ENCODE measurements at regions not wholly inside any gene's neighbourhood (a gene's known extent, or its start where the extent isn't known, plus 50 kb on each side); places are given as distances from the start of the nearest gene placed in this dataset.

DNA sequence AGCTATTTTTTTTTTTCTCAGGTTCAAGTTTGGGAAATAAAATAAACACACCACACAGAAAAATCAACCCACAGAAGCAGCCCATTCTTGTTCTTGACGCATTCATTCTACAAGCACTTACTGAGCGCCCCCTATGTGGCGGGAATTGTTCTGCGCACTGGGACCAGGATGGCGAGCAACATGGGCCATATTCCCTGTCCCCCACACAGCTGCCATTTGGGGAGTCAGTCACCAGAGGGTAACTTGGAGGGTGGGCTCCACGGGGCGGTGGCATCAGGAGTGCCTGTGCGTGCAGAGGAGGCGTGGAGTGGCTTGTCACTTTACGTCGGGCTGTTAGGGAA, 185.0 kb upstream of the PDE10A start:
- Histone ChIP-seq H3K36me3 (ENCODE audit: insufficient read depth, low read length) (no peaks in the 10 kb centered on the region), H3K9ac (ENCODE audit: low read length) (no peak overlapping the region), H3K9me3 (ENCODE audit: low read length) (no peaks in the 10 kb centered on the region), H3K4me3 (ENCODE audit: low read depth in 1 of 2, low read length in 2 of 2) (no peak overlapping the region), H3K4me1 (ENCODE audit: insufficient read depth, low read length) (peaks cover 16% of the 10 kb centered on the region), H3K27me3 (ENCODE audit: control insufficient read depth in 1 of 2, insufficient read depth in 2 of 2, low read length in 2 of 2) (no peaks in the 10 kb centered on the region), H3K27ac (ENCODE audit: low read depth, low read length) (no peak overlapping the region)

GRCh38 chr6:165847407-165848085, 184.5 kb upstream of the PDE10A start:
- Histone ChIP-seq H3K36me3 (ENCODE audit: insufficient read depth, low read length) (no peaks in the 10 kb centered on the region), H3K27ac (ENCODE audit: low read depth, low read length) (no peak overlapping the region), H3K4me1 (ENCODE audit: insufficient read depth, low read length) (peaks cover 16% of the 10 kb centered on the region), H3K9me3 (ENCODE audit: low read length) (no peaks in the 10 kb centered on the region), H3K27me3 (ENCODE audit: control insufficient read depth in 1 of 2, insufficient read depth in 2 of 2, low read length in 2 of 2) (no peaks in the 10 kb centered on the region), H3K9ac (ENCODE audit: low read length) (no peak overlapping the region), H3K4me3 (ENCODE audit: low read depth in 1 of 2, low read length in 2 of 2) (no peak overlapping the region)

DNA sequence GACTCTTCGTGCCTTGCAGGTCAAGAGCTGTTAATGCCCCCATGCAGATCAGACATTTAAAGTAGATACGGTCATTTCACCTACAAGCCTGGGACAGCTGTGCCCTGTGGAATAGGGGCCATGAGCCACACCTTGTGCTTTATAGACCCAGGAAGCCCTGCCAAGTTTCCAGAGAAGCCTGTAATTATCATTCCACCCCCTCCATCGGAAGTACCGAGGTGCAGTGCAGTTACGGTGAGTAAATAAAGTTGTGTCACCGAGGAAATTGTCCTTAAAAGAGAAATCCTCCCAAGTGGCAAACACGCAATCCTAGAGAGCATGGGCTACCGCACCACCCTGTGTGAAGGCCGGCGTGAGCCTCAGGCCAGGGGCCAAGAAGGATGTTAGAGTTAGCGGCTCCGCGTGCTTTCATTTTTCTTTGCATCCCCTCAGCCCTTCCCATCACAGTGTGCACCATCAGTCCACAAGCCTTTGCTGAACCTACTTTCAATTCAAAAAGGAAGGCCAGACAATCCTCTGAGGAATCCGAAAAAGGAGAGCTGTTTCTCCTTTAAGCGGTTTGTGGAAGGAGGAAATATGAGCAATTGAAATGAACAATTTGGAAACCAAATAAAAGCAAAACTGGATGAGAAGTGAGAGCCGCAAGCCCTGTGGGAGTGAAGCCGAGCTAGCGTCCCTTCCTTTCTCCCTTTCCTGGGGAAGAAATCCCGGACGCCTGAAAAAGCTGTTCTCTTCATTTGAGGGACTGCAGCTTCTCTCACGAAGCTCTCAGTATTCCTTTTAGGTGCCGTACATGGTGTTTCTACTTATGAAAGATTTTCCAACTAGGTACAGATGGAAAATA, 183.3 kb upstream of the PDE10A start:
- H3K9me3 ChIP-seq (ENCODE audit: low read length): no peaks in the 10 kb centered on the region
- peak overlapping the region; percentile 41 for H3K9ac ChIP-seq (ENCODE audit: low read length)
- H3K27ac ChIP-seq (ENCODE audit: low read depth, low read length): no peak overlapping the region
- H3K27me3 ChIP-seq (ENCODE audit: control insufficient read depth in 1 of 2, insufficient read depth in 2 of 2, low read length in 2 of 2): no peaks in the 10 kb centered on the region
- H3K4me3 ChIP-seq (ENCODE audit: low read depth in 1 of 2, low read length in 2 of 2): peak overlapping the region in 1 of 2 donors; percentile 57
- no peaks in the 10 kb centered on the region for H3K36me3 ChIP-seq (ENCODE audit: insufficient read depth, low read length)
- H3K4me1 ChIP-seq (ENCODE audit: insufficient read depth, low read length): peaks cover 16% of the 10 kb centered on the region

- no peaks in the 10 kb centered on the region for H3K9me3 ChIP-seq (ENCODE audit: low read length)
- H3K36me3 ChIP-seq (ENCODE audit: insufficient read depth, low read length): no peaks in the 10 kb centered on the region
- H3K27me3 ChIP-seq (ENCODE audit: control insufficient read depth in 1 of 2, insufficient read depth in 2 of 2, low read length in 2 of 2): no peaks in the 10 kb centered on the region
- peak overlapping the region in 1 of 2 donors; percentile 57 for H3K4me3 ChIP-seq (ENCODE audit: low read depth in 1 of 2, low read length in 2 of 2)
- H3K27ac ChIP-seq (ENCODE audit: low read depth, low read length): no peak overlapping the region
- no peak overlapping the region for H3K9ac ChIP-seq (ENCODE audit: low read length)
- peaks cover 16% of the 10 kb centered on the region for H3K4me1 ChIP-seq (ENCODE audit: insufficient read depth, low read length)
Observed at GRCh38 chr6:165845493-165845892, 182.5 kb upstream of the PDE10A start.

DNA sequence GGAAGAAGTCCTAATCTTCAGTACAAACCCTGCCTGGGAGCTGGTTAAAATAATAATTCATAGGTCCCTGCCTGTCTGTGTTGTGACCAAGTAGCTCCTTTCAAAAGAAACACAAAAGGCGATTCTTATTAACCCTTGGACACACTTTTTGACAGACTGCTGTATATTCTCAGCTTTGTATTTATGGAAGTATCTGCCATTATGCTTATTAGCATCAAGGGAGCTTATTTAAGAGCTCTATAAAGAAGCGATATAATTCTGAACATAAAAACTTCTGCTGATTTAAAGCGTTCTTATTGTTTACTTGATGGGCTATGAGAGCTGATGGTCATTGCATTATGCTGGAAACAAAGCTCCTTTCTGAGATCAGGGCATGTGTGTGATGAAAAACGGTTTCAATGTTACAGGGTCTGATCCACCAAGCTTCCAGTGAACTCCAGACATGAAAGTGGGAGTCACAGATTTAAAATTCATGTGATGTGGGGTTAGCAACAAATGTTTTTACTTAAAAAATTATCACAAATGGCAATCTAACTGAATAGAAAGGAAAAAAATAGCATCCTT, 181.8 kb upstream of the PDE10A start:
- Histone ChIP-seq H3K9ac (ENCODE audit: low read length) (no peak overlapping the region), H3K4me3 (ENCODE audit: low read depth in 1 of 2, low read length in 2 of 2) (no peak overlapping the region), H3K27ac (ENCODE audit: low read depth, low read length) (no peak overlapping the region), H3K9me3 (ENCODE audit: low read length) (no peaks in the 10 kb centered on the region), H3K36me3 (ENCODE audit: insufficient read depth, low read length) (no peaks in the 10 kb centered on the region), H3K27me3 (ENCODE audit: control insufficient read depth in 1 of 2, insufficient read depth in 2 of 2, low read length in 2 of 2) (no peaks in the 10 kb centered on the region), H3K4me1 (ENCODE audit: insufficient read depth, low read length) (peaks cover 16% of the 10 kb centered on the region)

DNA sequence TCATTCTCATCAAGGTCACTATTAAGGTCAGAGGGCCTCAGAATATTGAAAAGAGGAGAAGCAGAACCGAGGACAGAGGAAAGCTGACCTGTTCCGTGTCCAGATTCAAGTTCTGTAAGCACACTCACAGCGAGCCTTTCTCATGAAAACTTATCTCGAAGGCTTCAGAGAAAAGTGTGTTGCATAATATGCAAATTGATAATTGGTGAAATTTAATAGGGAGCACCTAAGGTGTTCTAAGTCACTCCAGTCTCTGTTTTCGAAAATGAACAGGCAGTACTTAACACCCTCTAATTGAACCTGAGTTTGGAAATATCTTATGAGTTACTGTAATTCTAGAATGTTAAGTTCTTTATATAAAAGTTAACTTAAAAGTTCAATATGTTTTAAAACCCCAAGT, 181.2 kb upstream of the PDE10A start:
- Histone ChIP-seq H3K9me3 (ENCODE audit: low read length) (no peaks in the 10 kb centered on the region), H3K9ac (ENCODE audit: low read length) (no peak overlapping the region), H3K27me3 (ENCODE audit: control insufficient read depth in 1 of 2, insufficient read depth in 2 of 2, low read length in 2 of 2) (no peaks in the 10 kb centered on the region), H3K4me1 (ENCODE audit: insufficient read depth, low read length) (peaks cover 16% of the 10 kb centered on the region), H3K36me3 (ENCODE audit: insufficient read depth, low read length) (no peaks in the 10 kb centered on the region), H3K27ac (ENCODE audit: low read depth, low read length) (no peak overlapping the region), H3K4me3 (ENCODE audit: low read depth in 1 of 2, low read length in 2 of 2) (no peak overlapping the region)

- Histone ChIP-seq H3K9me3 (ENCODE audit: low read length) (no peaks in the 10 kb centered on the region), H3K4me3 (ENCODE audit: low read depth in 1 of 2, low read length in 2 of 2) (no peak overlapping the region), H3K27me3 (ENCODE audit: control insufficient read depth in 1 of 2, insufficient read depth in 2 of 2, low read length in 2 of 2) (no peaks in the 10 kb centered on the region), H3K9ac (ENCODE audit: low read length) (no peak overlapping the region), H3K4me1 (ENCODE audit: insufficient read depth, low read length) (peaks cover 16% of the 10 kb centered on the region), H3K36me3 (ENCODE audit: insufficient read depth, low read length) (no peaks in the 10 kb centered on the region), H3K27ac (ENCODE audit: low read depth, low read length) (no peak overlapping the region)
Observed at GRCh38 chr6:165843568-165844113, 180.6 kb upstream of the PDE10A start.

GRCh38 chr6:165843121-165843520, 180.1 kb upstream of the PDE10A start:
- Histone ChIP-seq H3K27me3 (ENCODE audit: control insufficient read depth in 1 of 2, insufficient read depth in 2 of 2, low read length in 2 of 2) (no peaks in the 10 kb centered on the region), H3K36me3 (ENCODE audit: insufficient read depth, low read length) (no peaks in the 10 kb centered on the region), H3K4me1 (ENCODE audit: insufficient read depth, low read length) (peaks cover 16% of the 10 kb centered on the region), H3K9ac (ENCODE audit: low read length) (no peak overlapping the region), H3K27ac (ENCODE audit: low read depth, low read length) (no peak overlapping the region), H3K4me3 (ENCODE audit: low read depth in 1 of 2, low read length in 2 of 2) (no peak overlapping the region), H3K9me3 (ENCODE audit: low read length) (no peaks in the 10 kb centered on the region)

- H3K9ac ChIP-seq (ENCODE audit: low read length): no peak overlapping the region
Observed at GRCh38 chr6:165842281-165842936, 179.4 kb upstream of the PDE10A start.

GRCh38 chr6:165841153-165841558, 178.1 kb upstream of the PDE10A start:
- no peaks in the 10 kb centered on the region for H3K27me3 ChIP-seq (ENCODE audit: control insufficient read depth in 1 of 2, insufficient read depth in 2 of 2, low read length in 2 of 2)
- no peak overlapping the region for H3K27ac ChIP-seq (ENCODE audit: low read depth, low read length)
- H3K4me3 ChIP-seq (ENCODE audit: low read depth in 1 of 2, low read length in 2 of 2): no peak overlapping the region
- no peaks in the 10 kb centered on the region for H3K9me3 ChIP-seq (ENCODE audit: low read length)
- no peaks in the 10 kb centered on the region for H3K36me3 ChIP-seq (ENCODE audit: insufficient read depth, low read length)
- peaks cover 14% of the 10 kb centered on the region for H3K4me1 ChIP-seq (ENCODE audit: insufficient read depth, low read length)
- H3K9ac ChIP-seq (ENCODE audit: low read length): no peak overlapping the region

More at GRCh38 chr6:165842281-165842936, 179.4 kb upstream of the PDE10A start:
- Histone ChIP-seq H3K4me3 (ENCODE audit: low read depth in 1 of 2, low read length in 2 of 2) (no peak overlapping the region), H3K4me1 (ENCODE audit: insufficient read depth, low read length) (peaks cover 16% of the 10 kb centered on the region), H3K27me3 (ENCODE audit: control insufficient read depth in 1 of 2, insufficient read depth in 2 of 2, low read length in 2 of 2) (no peaks in the 10 kb centered on the region), H3K9me3 (ENCODE audit: low read length) (no peaks in the 10 kb centered on the region), H3K27ac (ENCODE audit: low read depth, low read length) (no peak overlapping the region), H3K36me3 (ENCODE audit: insufficient read depth, low read length) (no peaks in the 10 kb centered on the region)
